NT2/D1 (cell line): ENCODE measurements at regions not wholly inside any gene's neighbourhood (a gene's known extent, or its start where the extent isn't known, plus 50 kb on each side); places are given as distances from the start of the nearest gene placed in this dataset.

Experiments
- DNase-seq: peaks from one replicate; pipeline ENCODE4 v3.0.0-alpha.2; 2011; ENCODE audit warnings: low read depth, low spot score
- H3K27me3 ChIP-seq: 2 replicates; pipeline ENCODE4 v1.6.0; 2011; ENCODE audit warnings: mild to moderate bottlenecking; ENCODE audit not compliant: insufficient read length, insufficient read depth
- H3K36me3 ChIP-seq: 2 replicates; pipeline ENCODE4 v1.6.1; 2011; ENCODE audit warnings: mild to moderate bottlenecking, low read length, mixed read lengths; ENCODE audit not compliant: insufficient read depth, insufficient read length
- H3K4me1 ChIP-seq: 2 replicates; pipeline ENCODE4 v1.5.1; 2011; ENCODE audit not compliant: insufficient read depth, insufficient read length
- H3K4me3 ChIP-seq: 2 replicates; pipeline ENCODE4 v1.5.1; 2011; ENCODE audit warnings: low read depth; ENCODE audit not compliant: insufficient read length
- H3K9ac ChIP-seq: 2 replicates; pipeline ENCODE4 v1.6.0; 2011; ENCODE audit warnings: low read depth; ENCODE audit not compliant: insufficient read length
- H3K9me3 ChIP-seq: 2 replicates; pipeline ENCODE4 v1.5.1; 2011; ENCODE audit warnings: mild to moderate bottlenecking, low read length; ENCODE audit not compliant: insufficient read depth
- SUZ12 ChIP-seq: IDR thresholded peaks from 2 replicates; pipeline ENCODE4 v1.6.1; 2011; ENCODE audit not compliant: insufficient read length, insufficient read depth; ENCODE audit errors: extremely low read depth
- YY1 ChIP-seq: IDR thresholded peaks from 2 replicates; pipeline ENCODE4 v1.6.1; 2011; ENCODE audit not compliant: insufficient read length, insufficient read depth
- ZNF274 ChIP-seq: IDR thresholded peaks from 2 replicates; pipeline ENCODE4 v1.6.1; 2011; ENCODE audit warnings: mild to moderate bottlenecking, low read depth, low read length

GRCh38 chr1:25103164-25103795, 129.0 kb downstream of the SYF2 start:
- TF ChIP-seq SUZ12 (no peak), ZNF274 (no peak), YY1 (no peak)
- no peak for DNase-seq
- H3K36me3 ChIP-seq: no peaks in the 10 kb centered on the region
- no peak overlapping the region for H3K9ac ChIP-seq
- no peaks in the 10 kb centered on the region for H3K27me3 ChIP-seq
- H3K4me3 ChIP-seq: no peak overlapping the region
- H3K4me1 ChIP-seq: peaks cover 18% of the 10 kb centered on the region
- no peaks in the 10 kb centered on the region for H3K9me3 ChIP-seq

GRCh38 chr1:25100151-25100833, 132.0 kb downstream of the SYF2 start:
- H3K27me3 ChIP-seq: no peaks in the 10 kb centered on the region
- TF ChIP-seq YY1 (no peak), ZNF274 (no peak), SUZ12 (no peak)
- H3K4me1 ChIP-seq: peaks cover 18% of the 10 kb centered on the region
- H3K9me3 ChIP-seq: peaks cover 5% of the 10 kb centered on the region; the same call in 1 of the 2 replicates
- H3K36me3 ChIP-seq: no peaks in the 10 kb centered on the region
- no peak overlapping the region for H3K4me3 ChIP-seq
- no peak for DNase-seq
- no peak overlapping the region for H3K9ac ChIP-seq

- TF ChIP-seq YY1 (no peak), ZNF274 (no peak), SUZ12 (no peak)
- no peak overlapping the region for H3K9ac ChIP-seq
- peaks cover 18% of the 10 kb centered on the region for H3K4me1 ChIP-seq
- H3K4me3 ChIP-seq: no peak overlapping the region
- peaks cover 5% of the 10 kb centered on the region; the same call in 1 of the 2 replicates for H3K9me3 ChIP-seq
- no peaks in the 10 kb centered on the region for H3K36me3 ChIP-seq
- DNase-seq: no peak
- H3K27me3 ChIP-seq: no peaks in the 10 kb centered on the region
Observed at GRCh38 chr1:25099343-25099951, 132.9 kb downstream of the SYF2 start.

- Histone ChIP-seq H3K4me3 (no peak overlapping the region), H3K27me3 (no peaks in the 10 kb centered on the region), H3K9ac (no peak overlapping the region), H3K4me1 (peaks cover 18% of the 10 kb centered on the region), H3K9me3 (peaks cover 5% of the 10 kb centered on the region; the same call in 1 of the 2 replicates), H3K36me3 (no peaks in the 10 kb centered on the region)
- DNase-seq: no peak
- no peak for TF ChIP-seq SUZ12
- TF ChIP-seq ZNF274: no peak
- no peak for TF ChIP-seq YY1
Observed at GRCh38 chr1:25098717-25099116, 133.6 kb downstream of the SYF2 start.

GRCh38 chr1:25096307-25097150, 135.8 kb downstream of the SYF2 start:
- Histone ChIP-seq H3K27me3 (no peaks in the 10 kb centered on the region), H3K9me3 (peaks cover 5% of the 10 kb centered on the region; the same call in 1 of the 2 replicates), H3K9ac (no peak overlapping the region), H3K4me3 (no peak overlapping the region), H3K36me3 (no peaks in the 10 kb centered on the region), H3K4me1 (peaks cover 13% of the 10 kb centered on the region)
- no peak for TF ChIP-seq ZNF274
- no peak for TF ChIP-seq YY1
- TF ChIP-seq SUZ12: no peak
- DNase-seq: no peak

- Histone ChIP-seq H3K4me3 (no peak overlapping the region), H3K27me3 (no peaks in the 10 kb centered on the region), H3K4me1 (peaks cover 14% of the 10 kb centered on the region), H3K9me3 (peaks cover 5% of the 10 kb centered on the region; the same call in 1 of the 2 replicates), H3K36me3 (no peaks in the 10 kb centered on the region), H3K9ac (no peak overlapping the region)
- TF ChIP-seq SUZ12 (no peak), YY1 (no peak), ZNF274 (no peak)
- DNase-seq: no peak
Observed at GRCh38 chr1:25095635-25096200, 136.6 kb downstream of the SYF2 start.
